GM12873 (cell line): ENCODE measurements at regions not wholly inside any gene's neighbourhood (a gene's known extent, or its start where the extent isn't known, plus 50 kb on each side); places are given as distances from the start of the nearest gene placed in this dataset.

Source experiments
- CTCF ChIP-seq: IDR thresholded peaks from 2 replicates; pipeline ENCODE4 v1.5.1; 2012; ENCODE audit warnings: low read depth, mild to moderate bottlenecking, moderate library complexity, low read length, control low read depth; ENCODE audit not compliant: insufficient read depth; ENCODE audit errors: missing control alignments

GRCh38 chr14:101352567-101352966, 208.7 kb upstream of the DIO3 start:
- no peak for TF ChIP-seq CTCF

- TF ChIP-seq CTCF = no peak
Measured at GRCh38 chr14:101353422-101353821, 207.9 kb upstream of the DIO3 start.

- no peak for TF ChIP-seq CTCF
Measured at GRCh38 chr14:101354726-101355125, 206.6 kb upstream of the DIO3 start.

GRCh38 chr14:101355284-101355683, 206.0 kb upstream of the DIO3 start:
- TF ChIP-seq CTCF = no peak

- TF ChIP-seq CTCF = no peak
Measured at GRCh38 chr14:101357038-101357437, 204.3 kb upstream of the DIO3 start.

GRCh38 chr14:101357559-101358319, 203.6 kb upstream of the DIO3 start:
- no peak for TF ChIP-seq CTCF

GRCh38 chr14:101358320-101359125, 202.8 kb upstream of the DIO3 start:
- TF ChIP-seq CTCF = no peak
